ENCODE measurements at regions not wholly inside any gene's neighbourhood (a gene's known extent, or its start where the extent isn't known, plus 50 kb on each side); places are given as distances from the start of the nearest gene placed in this dataset.
"Not testable (repeated sequence)": the region's sequence is repeated elsewhere in the genome, so short reads cannot be mapped to it uniquely, and the experiment has no call there.

DNA sequence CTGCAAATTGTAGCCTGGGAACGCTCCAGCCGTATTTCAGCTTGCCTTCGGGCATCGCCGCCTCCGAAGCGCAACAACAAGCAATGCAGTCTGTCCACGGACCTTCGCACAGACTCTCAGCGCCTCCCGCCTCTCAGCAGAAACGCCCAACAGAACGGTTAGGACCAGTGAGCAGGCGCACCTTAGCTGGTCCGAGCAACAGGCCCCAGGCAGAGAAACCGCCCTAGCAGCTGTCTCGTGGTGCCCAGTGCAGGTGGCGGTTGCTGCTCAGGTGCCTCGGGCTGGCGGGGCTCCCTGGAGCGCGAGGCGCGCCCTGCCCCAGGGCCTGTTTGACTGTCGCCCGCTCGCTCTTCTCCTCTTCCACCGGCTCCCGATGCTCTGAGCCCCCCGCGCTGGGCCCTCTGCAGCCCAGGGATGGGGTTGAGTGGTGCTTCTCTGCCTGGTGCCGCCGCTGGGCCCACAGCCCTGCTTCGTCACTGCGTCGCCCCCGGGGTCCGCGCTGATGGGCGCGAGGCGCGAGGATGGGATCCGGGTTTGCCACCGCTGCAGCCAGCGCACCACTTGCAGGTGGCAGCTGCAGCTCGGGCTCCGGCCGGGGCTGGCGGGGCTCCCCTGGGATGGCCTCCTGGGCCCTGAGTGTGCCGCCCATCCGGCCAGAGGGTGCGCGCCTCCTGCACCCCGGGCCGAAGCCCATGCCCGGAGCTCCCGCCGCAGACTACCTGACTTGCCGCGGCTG lies 268.4 kb upstream of the FRG2C start:
- no peak for DNase-seq

- no peak for DNase-seq
These were observed 267.8 kb upstream of the FRG2C start for GRCh38 chr3:75396316-75396802.

DNA sequence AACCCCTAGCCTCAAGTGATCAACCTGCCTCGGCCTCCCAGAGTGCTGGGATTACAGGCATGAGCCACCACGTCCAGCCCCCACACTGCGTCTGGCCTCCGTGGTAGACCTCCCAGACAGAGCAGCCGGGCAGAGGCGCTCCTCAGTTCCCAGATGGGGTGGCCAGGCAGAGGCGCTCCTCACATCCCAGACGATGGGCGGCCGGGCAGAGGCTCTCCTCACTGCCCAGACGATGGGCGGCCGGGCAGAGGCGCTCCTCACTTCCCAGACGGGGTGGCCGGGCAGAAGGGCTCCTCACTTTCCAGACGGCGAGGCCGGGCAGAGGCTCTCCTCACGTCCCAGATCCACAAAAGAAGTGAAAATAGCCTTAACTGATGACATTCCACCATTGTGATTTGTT lies 266.6 kb upstream of the FRG2C start:
- DNase-seq = not testable (repeated sequence)

DNA sequence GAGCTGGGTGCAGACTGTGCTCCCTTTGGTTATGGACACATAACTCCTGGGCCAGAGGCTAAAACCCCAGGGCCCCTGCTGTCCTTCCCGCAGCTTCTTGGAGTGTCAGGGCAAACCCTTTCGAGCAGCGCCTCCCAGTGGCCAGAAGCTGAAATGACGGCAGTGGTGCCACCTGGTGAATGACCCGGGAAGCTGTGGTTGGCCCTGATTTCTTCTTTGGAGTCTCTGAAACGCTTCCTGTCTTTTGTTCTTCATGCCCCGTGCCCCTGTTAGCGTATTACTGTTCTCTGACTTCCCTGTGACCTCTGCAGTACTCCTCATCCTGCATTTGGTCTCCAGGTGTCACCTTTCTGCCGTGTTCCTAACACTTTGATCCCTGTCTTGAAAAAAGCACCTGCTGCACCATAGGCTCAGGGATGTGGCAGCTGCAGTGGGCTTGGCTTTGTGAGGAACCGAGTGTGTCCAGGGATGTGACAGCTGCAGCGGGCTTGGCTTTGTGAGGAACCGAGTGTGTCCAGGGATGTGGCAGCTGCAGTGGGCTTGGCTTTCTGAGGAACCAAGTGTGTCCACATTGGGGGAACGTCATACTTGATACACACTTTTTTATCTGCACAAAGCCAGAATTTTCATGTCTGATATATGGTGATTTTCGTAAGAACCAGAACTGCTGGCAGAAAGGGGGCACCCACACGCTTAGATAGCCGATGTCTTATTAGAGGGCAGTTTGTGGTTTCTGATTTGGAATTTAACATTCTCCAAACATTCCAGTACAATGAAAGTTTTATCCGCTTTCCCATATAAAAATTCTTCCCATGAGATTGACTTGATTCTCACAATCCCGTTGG lies 241.8 kb upstream of the FRG2C start:
- DNase-seq = peak; percentile 3

DNA sequence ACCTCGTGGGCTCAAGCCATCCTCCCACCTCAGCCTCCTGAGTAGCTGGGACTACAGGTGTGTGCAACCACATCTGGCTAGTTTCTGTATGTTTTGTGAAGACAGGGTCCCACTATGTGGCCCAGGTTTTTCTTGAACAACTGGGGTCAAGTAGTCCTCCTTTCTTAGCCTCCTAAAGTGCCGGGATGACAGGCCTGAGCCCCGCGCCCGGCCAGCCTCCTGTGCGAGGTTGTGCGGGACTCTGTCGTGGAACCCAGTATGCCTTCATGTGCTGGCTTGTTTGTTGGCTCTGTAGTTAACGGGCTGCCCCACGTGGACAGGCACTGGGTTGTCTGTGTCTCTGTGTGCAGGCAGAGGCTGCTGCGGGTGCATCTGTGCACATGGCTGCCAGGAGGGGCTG lies 238.7 kb upstream of the FRG2C start:
- not testable (repeated sequence) for DNase-seq

DNA sequence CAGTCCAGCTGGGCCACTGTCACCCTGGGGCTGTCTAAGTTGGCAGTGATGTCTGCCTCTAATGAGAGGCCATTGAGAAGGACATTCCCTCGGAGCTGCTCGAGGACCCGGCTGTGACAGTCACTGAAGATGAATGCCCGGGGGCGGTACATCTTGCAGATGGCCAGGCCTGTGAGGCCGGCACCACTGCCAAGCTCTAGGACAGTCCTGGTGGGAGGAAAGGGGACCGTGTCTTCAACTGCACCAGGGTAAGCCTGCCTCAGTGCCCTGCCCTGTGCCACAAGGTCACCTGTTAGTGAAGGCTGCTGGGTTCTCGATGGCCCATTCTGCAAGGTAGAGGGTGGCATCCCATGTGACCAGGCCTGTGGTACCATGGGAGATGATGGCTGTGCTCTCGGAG lies 236.6 kb upstream of the FRG2C start:
- not testable (repeated sequence) for DNase-seq

- DNase-seq = not testable (repeated sequence)
These were observed 236.2 kb upstream of the FRG2C start for GRCh38 chr3:75427906-75428305.

DNA sequence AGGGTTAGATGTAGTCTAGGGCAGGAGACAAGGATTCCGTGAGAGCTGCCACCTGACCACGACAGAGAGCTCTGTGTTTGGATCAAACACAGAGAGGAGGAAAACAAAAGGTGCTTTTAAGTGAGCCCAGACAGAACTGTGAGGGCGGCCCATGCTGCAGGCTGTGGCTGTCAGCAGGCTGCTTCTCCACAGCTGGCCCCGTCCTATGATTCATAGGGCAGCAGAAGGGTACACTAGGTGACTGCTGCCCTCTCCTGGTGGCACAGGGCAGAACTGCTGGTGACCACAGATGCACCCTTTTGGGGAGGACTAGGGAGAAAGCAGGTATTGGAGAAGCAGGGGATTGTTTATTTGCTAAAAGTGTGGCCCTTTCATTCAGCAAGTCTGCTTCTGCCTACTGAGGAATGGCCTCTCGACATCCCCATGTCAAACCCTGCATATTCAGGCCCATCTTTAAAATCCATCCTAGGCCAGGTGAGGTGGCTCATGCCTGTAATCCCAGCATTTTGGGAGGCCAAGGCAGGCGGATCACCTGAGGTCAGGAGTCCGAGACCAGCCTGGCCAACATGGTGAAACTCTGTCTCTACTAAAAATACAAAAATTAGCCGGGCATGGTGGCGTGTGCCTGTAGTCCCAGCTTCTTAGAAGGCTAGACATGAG lies 234.4 kb upstream of the FRG2C start:
- DNase-seq = peak; percentile 83

GRCh38 chr3:75430406-75430805 lies 233.7 kb upstream of the FRG2C start:
- not testable (repeated sequence) for DNase-seq

DNA sequence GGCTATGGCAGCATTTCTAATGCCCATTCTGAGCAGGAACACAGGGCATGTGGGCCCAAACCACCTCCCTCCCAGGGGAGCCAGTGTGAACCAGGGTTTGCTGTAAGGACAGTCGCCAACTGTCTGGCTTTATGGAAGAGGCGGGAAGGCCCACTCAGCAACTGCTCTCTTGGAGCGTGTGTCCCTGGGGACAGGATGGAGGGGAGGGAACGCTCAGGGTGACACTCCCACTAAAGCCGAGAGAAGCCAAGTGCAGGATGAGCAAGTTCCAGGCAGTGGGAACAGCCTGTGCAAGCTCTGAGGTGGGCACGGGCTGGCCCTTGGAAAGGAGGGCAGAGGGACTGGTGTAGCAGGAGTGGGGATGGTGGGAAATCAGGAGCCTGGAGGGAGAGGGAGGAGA lies 233.0 kb upstream of the FRG2C start:
- not testable (repeated sequence) for DNase-seq

DNA sequence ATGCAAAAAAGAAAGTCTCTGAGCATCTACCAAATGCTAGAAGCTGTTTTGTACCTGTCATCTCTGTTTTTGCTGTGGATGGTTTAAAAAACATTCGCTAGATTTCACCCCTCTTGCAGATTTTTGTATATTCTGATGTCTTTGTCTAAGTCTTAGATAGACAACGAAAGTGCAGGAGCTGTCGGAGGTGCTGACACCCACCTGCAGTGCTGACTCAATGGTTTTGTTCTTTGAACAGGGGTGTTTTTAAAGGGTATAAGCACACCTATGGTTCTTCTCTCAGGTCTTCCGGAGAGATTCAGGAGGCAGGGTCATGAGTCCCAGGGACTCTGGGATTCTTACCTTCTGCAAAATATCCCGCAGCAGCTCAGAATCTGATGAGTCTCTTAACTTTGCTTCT lies 231.7 kb upstream of the FRG2C start:
- not testable (repeated sequence) for DNase-seq

- not testable (repeated sequence) for DNase-seq
These were observed 231.2 kb upstream of the FRG2C start for GRCh38 chr3:75432885-75433284.

DNA sequence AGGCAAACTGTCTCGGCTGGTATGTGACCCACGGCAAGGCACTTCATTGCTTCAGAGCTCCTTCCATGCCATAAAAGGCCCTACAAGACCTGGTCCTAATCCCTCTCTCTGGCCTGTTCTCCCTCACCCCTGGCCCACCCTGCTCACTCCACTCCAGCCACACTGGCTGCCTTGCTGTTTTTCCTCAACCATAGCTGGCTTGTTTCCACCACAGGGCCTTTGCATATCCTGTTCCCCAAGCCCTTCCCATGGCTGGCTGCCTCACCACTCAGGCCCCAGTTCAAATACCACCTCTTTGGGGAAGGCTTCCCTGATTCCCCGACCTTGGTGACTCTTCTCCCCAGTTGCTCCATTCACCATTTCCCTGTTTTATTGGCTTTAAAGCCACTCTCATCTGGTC lies 230.8 kb upstream of the FRG2C start:
- DNase-seq = not testable (repeated sequence)

GRCh38 chr3:75434276-75434912 lies 229.7 kb upstream of the FRG2C start:
- DNase-seq = peak; percentile 22

- peak; percentile 98 for DNase-seq
These were observed 229.0 kb upstream of the FRG2C start for GRCh38 chr3:75434913-75435793.

GRCh38 chr3:75435794-75436400 lies 228.2 kb upstream of the FRG2C start:
- DNase-seq = peak; percentile 87

DNA sequence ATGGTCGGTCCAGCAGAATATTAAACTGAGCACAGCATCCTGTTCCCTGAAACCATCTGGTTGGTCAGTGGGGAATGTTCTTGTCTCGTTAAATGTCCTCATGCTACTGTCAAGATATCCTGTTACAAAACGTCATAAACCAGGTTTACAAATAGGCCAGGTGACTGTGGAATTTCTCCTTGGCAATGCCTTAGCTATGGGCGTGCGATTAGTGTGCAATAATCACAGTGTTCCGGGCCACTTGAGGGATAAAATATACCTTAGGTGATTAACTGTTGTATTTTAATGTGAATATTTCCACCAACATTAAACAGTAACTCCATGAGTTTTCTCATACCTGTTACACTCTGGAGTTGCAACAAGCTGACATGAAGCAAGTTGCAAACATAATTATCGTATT lies 223.1 kb upstream of the FRG2C start:
- DNase-seq = not testable (repeated sequence)

GRCh38 chr3:75444634-75445033 lies 219.5 kb upstream of the FRG2C start:
- DNase-seq = not testable (repeated sequence)

GRCh38 chr3:75445234-75445633 lies 218.9 kb upstream of the FRG2C start:
- DNase-seq = not testable (repeated sequence)

DNA sequence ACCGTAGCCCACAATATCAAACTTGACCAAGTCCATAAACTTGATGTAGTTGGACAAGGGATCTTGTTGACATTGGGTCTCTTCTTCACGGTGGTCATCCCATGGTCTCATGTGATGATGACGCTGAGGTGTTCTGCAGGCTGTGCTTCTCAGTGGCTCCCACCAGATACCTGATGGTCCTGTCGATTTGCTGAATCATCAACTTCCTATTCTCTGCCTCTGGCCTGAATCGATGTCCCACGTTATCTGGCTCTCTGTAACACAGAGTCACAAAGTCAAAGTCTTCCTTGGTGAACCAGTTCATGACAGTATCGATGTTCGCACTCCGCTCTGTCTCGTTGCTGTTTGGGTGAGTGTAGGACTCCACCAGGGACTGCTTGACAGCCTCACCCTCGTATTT lies 217.2 kb upstream of the FRG2C start:
- not testable (repeated sequence) for DNase-seq

DNA sequence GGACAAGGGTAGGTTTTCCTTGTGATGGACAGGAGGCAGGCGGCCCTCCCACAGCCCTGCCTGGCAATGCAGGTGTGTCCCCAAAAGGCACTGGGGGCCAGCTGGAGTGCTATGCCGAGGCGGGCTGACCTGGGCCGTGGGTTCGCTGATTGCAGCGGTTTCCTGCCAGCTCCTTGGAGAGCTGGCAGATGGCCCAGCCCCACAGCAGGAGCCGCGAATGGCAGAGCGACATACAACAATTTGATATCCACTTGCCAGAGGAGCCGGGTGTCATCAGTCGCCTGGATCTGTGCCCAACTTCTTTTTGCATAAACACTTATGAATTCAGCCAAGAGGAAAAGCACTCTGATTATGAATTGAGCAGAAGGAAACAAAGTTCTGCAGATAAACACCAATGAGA lies 210.8 kb upstream of the FRG2C start:
- DNase-seq = not testable (repeated sequence)
